K562 (cell line): ENCODE measurements at regions not wholly inside any gene's neighbourhood (a gene's known extent, or its start where the extent isn't known, plus 50 kb on each side); places are given as distances from the start of the nearest gene placed in this dataset.

Experiments used
- CTCF ChIP-seq, 3 experiments: IDR thresholded peaks in 2 of 3; conservative IDR thresholded peaks in 1 of 3; 2 replicates each; pipeline ENCODE4 v1.5.1; 2011 to 2012; ENCODE audit warnings: low read length in 3 of 3, mild to moderate bottlenecking in 3 of 3, control low read depth in 2 of 3, improper control_type of control experiment in 1 of 3, inconsistent platforms in 1 of 3, low read depth in 1 of 3, mixed read lengths in 1 of 3, moderate library complexity in 1 of 3; ENCODE audit not compliant: insufficient read depth in 2 of 3
- ZNF217 ChIP-seq: sonication (generic); formaldehyde crosslinking; IDR thresholded peaks from 2 replicates; pipeline ENCODE4 v1.8.0; 2022; ENCODE audit warnings: mild to moderate bottlenecking, missing genetic modification reagents

- no peak for TF ChIP-seq CTCF (IDR thresholded peaks at IDR 0.05 in 2 of 3, conservative IDR thresholded peaks at IDR 0.05 in 1 of 3; ENCODE audit: insufficient read depth in 2 of 3, low read depth in 1 of 3, low read length in 3 of 3)
- no peak for TF ChIP-seq ZNF217 (CRISPR knock-in tag)
These were observed 147.9 kb upstream of the EGR2 start for GRCh38 chr10:62964026-62964425.
